Keratinocyte (primary cell): ENCODE measurements at regions not wholly inside any gene's neighbourhood (a gene's known extent, or its start where the extent isn't known, plus 50 kb on each side); places are given as distances from the start of the nearest gene placed in this dataset.
"Not testable (repeated sequence)": the region's sequence is repeated elsewhere in the genome, so short reads cannot be mapped to it uniquely, and the experiment has no call there.

Experiments used
- DNase-seq: peaks from one replicate; pipeline ENCODE4 v3.0.0-alpha.2; 2011; ENCODE audit warnings: low read depth, missing footprints, low spot score
- FAIRE-seq: peaks from 2 replicates; lab custom pipeline; 2011; peaks lifted over from hg19 to GRCh38; lab: Jason Lieb, UNC
- H2AFZ ChIP-seq: 2 replicates; pipeline ENCODE4 v1.6.0; 2012; ENCODE audit warnings: low read length, control low read depth, inconsistent platforms; ENCODE audit not compliant: control insufficient read depth
- H3K27ac ChIP-seq: 2 replicates; pipeline ENCODE4 v1.5.1; 2011; ENCODE audit warnings: low read length; ENCODE audit not compliant: control insufficient read depth, insufficient read depth
- H3K27me3 ChIP-seq: 3 replicates; pipeline ENCODE4 v1.6.0; 2011; ENCODE audit warnings: low read length; ENCODE audit not compliant: control insufficient read depth, insufficient read depth; ENCODE audit errors: extremely low read depth
- H3K36me3 ChIP-seq, 2 experiments: 2 replicates in 1 of 2; 3 replicates in 1 of 2; pipeline ENCODE4 v1.5.1; 2011; ENCODE audit warnings: low read length in 2 of 2, mild to moderate bottlenecking in 1 of 2; ENCODE audit not compliant: control insufficient read depth in 2 of 2, insufficient read depth in 2 of 2; ENCODE audit errors: extremely low read depth in 1 of 2
- H3K4me1 ChIP-seq: 3 replicates; pipeline ENCODE4 v1.5.1; 2011; ENCODE audit warnings: low read length; ENCODE audit not compliant: control insufficient read depth, insufficient read depth; ENCODE audit errors: extremely low read depth
- H3K4me2 ChIP-seq: 3 replicates; pipeline ENCODE4 v1.6.0; 2011; ENCODE audit warnings: low read depth, low read length; ENCODE audit not compliant: control insufficient read depth, insufficient read depth; ENCODE audit errors: extremely low read depth
- H3K4me3 ChIP-seq, 3 experiments: fragments of 200-600 bp in 1 of 3; sonication (generic) in 1 of 3; 2 replicates in 2 of 3; 3 replicates in 1 of 3; pipeline ENCODE4 v1.5.1; 2011 to 2016; ENCODE audit warnings: low read length in 3 of 3, mild to moderate bottlenecking in 3 of 3, control low read depth in 2 of 3, inconsistent platforms in 1 of 3, low read depth in 1 of 3, mixed read lengths in 1 of 3, mixed run types in 1 of 3, moderate library complexity in 1 of 3; ENCODE audit not compliant: control insufficient read depth in 2 of 3, insufficient read depth in 2 of 3; ENCODE audit errors: extremely low read depth in 1 of 3
- H3K79me2 ChIP-seq: 2 replicates; pipeline ENCODE4 v1.6.0; 2012; ENCODE audit warnings: low read length; ENCODE audit not compliant: control insufficient read depth, insufficient read depth
- H3K9ac ChIP-seq: 3 replicates; pipeline ENCODE4 v1.6.0; 2011; ENCODE audit warnings: low read length; ENCODE audit not compliant: control insufficient read depth, insufficient read depth; ENCODE audit errors: extremely low read depth
- H3K9me1 ChIP-seq: 3 replicates; pipeline ENCODE4 v1.6.0; 2011; ENCODE audit warnings: low read length; ENCODE audit not compliant: control insufficient read depth, insufficient read depth; ENCODE audit errors: extremely low read depth
- H3K9me3 ChIP-seq: 2 replicates; pipeline ENCODE4 v1.5.1; 2012; ENCODE audit warnings: low read depth, low read length; ENCODE audit not compliant: control insufficient read depth
- H4K20me1 ChIP-seq: 3 replicates; pipeline ENCODE4 v1.6.0; 2011; ENCODE audit warnings: low read length; ENCODE audit not compliant: control insufficient read depth, insufficient read depth; ENCODE audit errors: extremely low read depth
- CTCF ChIP-seq, 3 experiments: IDR thresholded peaks in 1 of 3; conservative IDR thresholded peaks in 1 of 3; optimal IDR thresholded peaks in 1 of 3; 2 replicates in 2 of 3; 3 replicates in 1 of 3; pipeline versions ENCODE3 to v1.5.1; 2011; ENCODE audit warnings: low read length in 3 of 3, mild to moderate bottlenecking in 3 of 3, moderate library complexity in 2 of 3, control low read depth in 1 of 3, inconsistent platforms in 1 of 3; ENCODE audit not compliant: insufficient read depth in 2 of 3; ENCODE audit errors: extremely low read depth in 1 of 3
- EZH2 ChIP-seq: IDR thresholded peaks from one replicate; pipeline ENCODE4 v1.6.1; 2012; ENCODE audit warnings: inconsistent platforms, mild to moderate bottlenecking, low read length, moderate library complexity
- dilution Hi-C: fragments of 300-500 bp; cut with MboI; formaldehyde crosslinking; loops from one replicate; pipeline ENCODE4 v1.7.0; 2020; ENCODE audit warnings: low sequenced_read_pairs; ENCODE audit not compliant: extremely low pct_ligation_motif_present

- H3K79me2 ChIP-seq, H3K4me1 ChIP-seq, H3K9me1 ChIP-seq, dilution Hi-C loops, H4K20me1 ChIP-seq, H3K27me3 ChIP-seq, DNase-seq, H3K9me3 ChIP-seq, H2AFZ ChIP-seq, H3K4me3 ChIP-seq, H3K27ac ChIP-seq, H3K4me2 ChIP-seq, H3K9ac ChIP-seq, H3K36me3 ChIP-seq, FAIRE-seq: not testable (repeated sequence)
Measured at GRCh38 chr16:72729552-72729951, 318.4 kb downstream of the ZFHX3 start.

GRCh38 chr16:72728516-72728915 lies 319.4 kb downstream of the ZFHX3 start:
- Histone ChIP-seq H3K79me2 (no peaks in the 10 kb centered on the region), H3K9me1 (no peaks in the 10 kb centered on the region), H3K4me2 (no peak overlapping the region), H3K9me3 (no peaks in the 10 kb centered on the region), H3K4me1 (no peaks in the 10 kb centered on the region), H4K20me1 (no peaks in the 10 kb centered on the region), H3K9ac (no peak overlapping the region), H3K4me3 (no peak overlapping the region), H2AFZ (no peak overlapping the region), H3K27me3 (no peaks in the 10 kb centered on the region), H3K27ac (no peak overlapping the region), H3K36me3 (no peaks in the 10 kb centered on the region)
- no peak for TF ChIP-seq CTCF (optimal IDR thresholded peaks at IDR 0.05 in 1 of 3, IDR thresholded peaks at IDR 0.05 in 1 of 3, conservative IDR thresholded peaks at IDR 0.05 in 1 of 3; ENCODE audit: extremely low read depth in 1 of 3, insufficient read depth in 2 of 3, low read length in 3 of 3)
- no peak for TF ChIP-seq EZH2
- FAIRE-seq: no peak
- dilution Hi-C loops: no loop called here
- no peak for DNase-seq

GRCh38 chr16:72727565-72727964 lies 320.4 kb downstream of the ZFHX3 start:
- H3K9ac ChIP-seq: no peak overlapping the region
- TF ChIP-seq CTCF (optimal IDR thresholded peaks at IDR 0.05 in 1 of 3, IDR thresholded peaks at IDR 0.05 in 1 of 3, conservative IDR thresholded peaks at IDR 0.05 in 1 of 3; ENCODE audit: extremely low read depth in 1 of 3, insufficient read depth in 2 of 3, low read length in 3 of 3): no peak
- TF ChIP-seq EZH2: no peak
- no peaks in the 10 kb centered on the region for H3K4me1 ChIP-seq
- H3K36me3 ChIP-seq: no peaks in the 10 kb centered on the region
- no peaks in the 10 kb centered on the region for H3K79me2 ChIP-seq
- no peak for DNase-seq
- no peak overlapping the region for H3K4me3 ChIP-seq
- FAIRE-seq: no peak
- no peaks in the 10 kb centered on the region for H3K27me3 ChIP-seq
- H3K27ac ChIP-seq: no peak overlapping the region
- no peaks in the 10 kb centered on the region for H3K9me3 ChIP-seq
- H3K4me2 ChIP-seq: no peak overlapping the region
- dilution Hi-C loops: no loop called here
- no peaks in the 10 kb centered on the region for H3K9me1 ChIP-seq
- H2AFZ ChIP-seq: no peak overlapping the region
- H4K20me1 ChIP-seq: no peaks in the 10 kb centered on the region
